ENCODE measurements at regions not wholly inside any gene's neighbourhood (a gene's known extent, or its start where the extent isn't known, plus 50 kb on each side); places are given as distances from the start of the nearest gene placed in this dataset.

DNA sequence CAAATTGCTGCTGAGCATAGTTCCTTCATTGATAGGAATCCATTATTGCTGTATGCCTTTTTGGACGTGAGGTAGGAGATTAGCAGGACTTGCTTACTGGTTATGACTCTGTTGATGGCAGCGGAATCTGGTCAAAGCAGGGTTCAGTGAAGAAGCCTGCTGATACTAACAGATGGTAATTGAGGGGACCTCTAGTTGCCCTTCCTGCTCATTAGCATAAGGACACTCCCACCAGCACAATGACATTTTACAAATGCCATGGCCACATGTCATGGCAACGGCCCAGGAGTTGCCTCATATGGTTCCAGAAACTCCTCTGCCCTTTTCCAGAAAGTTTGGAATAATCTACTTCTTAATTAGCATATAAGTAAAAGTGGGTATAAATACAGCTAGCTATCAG, 417.5 kb downstream of the CDC14C start:
- H3K9me3 ChIP-seq (ENCODE audit: insufficient read depth, low read depth): no peaks in the 10 kb centered on the region
- H4K20me1 ChIP-seq (ENCODE audit: insufficient read depth): no peaks in the 10 kb centered on the region
- no peak overlapping the region for H2AFZ ChIP-seq
- ChIA-PET CTCF (no interaction called here), POLR2A (ENCODE audit: unreplicated experiment) (no interaction called here)
- H3K4me3 ChIP-seq: no peak overlapping the region
- no peaks in the 10 kb centered on the region for H3K9me2 ChIP-seq (ENCODE audit: insufficient read depth)
- no peak for DNase-seq
- no peaks in the 10 kb centered on the region for H3K79me2 ChIP-seq (ENCODE audit: low read depth)
- no peaks in the 10 kb centered on the region for H3F3A ChIP-seq (ENCODE audit: insufficient read depth, low read depth)
- TF ChIP-seq, protein P1, sequence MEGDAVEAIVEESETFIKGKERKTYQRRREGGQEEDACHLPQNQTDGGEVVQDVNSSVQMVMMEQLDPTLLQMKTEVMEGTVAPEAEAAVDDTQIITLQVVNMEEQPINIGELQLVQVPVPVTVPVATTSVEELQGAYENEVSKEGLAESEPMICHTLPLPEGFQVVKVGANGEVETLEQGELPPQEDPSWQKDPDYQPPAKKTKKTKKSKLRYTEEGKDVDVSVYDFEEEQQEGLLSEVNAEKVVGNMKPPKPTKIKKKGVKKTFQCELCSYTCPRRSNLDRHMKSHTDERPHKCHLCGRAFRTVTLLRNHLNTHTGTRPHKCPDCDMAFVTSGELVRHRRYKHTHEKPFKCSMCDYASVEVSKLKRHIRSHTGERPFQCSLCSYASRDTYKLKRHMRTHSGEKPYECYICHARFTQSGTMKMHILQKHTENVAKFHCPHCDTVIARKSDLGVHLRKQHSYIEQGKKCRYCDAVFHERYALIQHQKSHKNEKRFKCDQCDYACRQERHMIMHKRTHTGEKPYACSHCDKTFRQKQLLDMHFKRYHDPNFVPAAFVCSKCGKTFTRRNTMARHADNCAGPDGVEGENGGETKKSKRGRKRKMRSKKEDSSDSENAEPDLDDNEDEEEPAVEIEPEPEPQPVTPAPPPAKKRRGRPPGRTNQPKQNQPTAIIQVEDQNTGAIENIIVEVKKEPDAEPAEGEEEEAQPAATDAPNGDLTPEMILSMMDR (conservative IDR thresholded peaks at IDR 0.05): no peak
- TF ChIP-seq EZH2 (IDR thresholded peaks at IDR 0.05; ENCODE audit: low read depth): no peak
- intact Hi-C loops (cut with micrococcal nuclease; ENCODE audit: unreplicated experiment): no loop called here
- no peak overlapping the region for H3K4me2 ChIP-seq
- H3K4me1 ChIP-seq (replicated peaks; ENCODE audit: insufficient read depth): no peaks in the 10 kb centered on the region
- BruUV-seq (replicated peaks): no TSS peak
- no peak overlapping the region for H3K27ac ChIP-seq
- H3K27me3 ChIP-seq (ENCODE audit: insufficient read depth, low read depth): no peaks in the 10 kb centered on the region
- H3K36me3 ChIP-seq (ENCODE audit: low read depth): no peaks in the 10 kb centered on the region

DNA sequence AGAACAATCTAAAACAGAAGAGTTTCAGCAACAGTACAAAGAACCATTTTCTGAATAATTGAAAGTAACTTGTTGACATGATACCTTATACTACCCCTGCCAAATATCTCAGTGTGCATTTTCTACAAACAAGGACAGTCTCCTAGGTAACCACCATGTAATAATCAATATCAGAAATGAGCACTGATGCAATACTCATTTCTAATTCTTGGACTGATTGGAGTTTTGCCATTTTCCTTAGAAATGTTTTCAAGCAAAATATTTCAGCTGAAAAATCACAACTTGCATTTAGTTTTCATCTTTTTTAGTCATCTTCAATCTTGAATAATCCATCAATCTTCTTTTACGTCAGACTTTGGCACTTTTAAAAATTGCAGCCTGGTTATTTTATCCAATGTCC, 420.2 kb downstream of the CDC14C start:
- Histone ChIP-seq H3K9me3 (ENCODE audit: insufficient read depth, low read depth) (no peaks in the 10 kb centered on the region), H3K9me2 (ENCODE audit: insufficient read depth) (no peaks in the 10 kb centered on the region), H4K20me1 (ENCODE audit: insufficient read depth) (no peaks in the 10 kb centered on the region), H3K4me1 (replicated peaks; ENCODE audit: insufficient read depth) (no peaks in the 10 kb centered on the region), H3K27ac (no peak overlapping the region), H3K27me3 (ENCODE audit: insufficient read depth, low read depth) (no peaks in the 10 kb centered on the region), H3K4me2 (no peak overlapping the region), H3F3A (ENCODE audit: insufficient read depth, low read depth) (no peaks in the 10 kb centered on the region), H3K4me3 (no peak overlapping the region), H3K36me3 (ENCODE audit: low read depth) (no peaks in the 10 kb centered on the region), H3K79me2 (ENCODE audit: low read depth) (no peaks in the 10 kb centered on the region), H2AFZ (no peak overlapping the region)
- TF ChIP-seq, protein P1 (conservative IDR thresholded peaks at IDR 0.05): no peak
- DNase-seq: no peak
- ChIA-PET POLR2A (ENCODE audit: unreplicated experiment) (no interaction called here), CTCF (no interaction called here)
- intact Hi-C loops (cut with micrococcal nuclease; ENCODE audit: unreplicated experiment): no loop called here
- BruUV-seq (replicated peaks): no TSS peak

DNA sequence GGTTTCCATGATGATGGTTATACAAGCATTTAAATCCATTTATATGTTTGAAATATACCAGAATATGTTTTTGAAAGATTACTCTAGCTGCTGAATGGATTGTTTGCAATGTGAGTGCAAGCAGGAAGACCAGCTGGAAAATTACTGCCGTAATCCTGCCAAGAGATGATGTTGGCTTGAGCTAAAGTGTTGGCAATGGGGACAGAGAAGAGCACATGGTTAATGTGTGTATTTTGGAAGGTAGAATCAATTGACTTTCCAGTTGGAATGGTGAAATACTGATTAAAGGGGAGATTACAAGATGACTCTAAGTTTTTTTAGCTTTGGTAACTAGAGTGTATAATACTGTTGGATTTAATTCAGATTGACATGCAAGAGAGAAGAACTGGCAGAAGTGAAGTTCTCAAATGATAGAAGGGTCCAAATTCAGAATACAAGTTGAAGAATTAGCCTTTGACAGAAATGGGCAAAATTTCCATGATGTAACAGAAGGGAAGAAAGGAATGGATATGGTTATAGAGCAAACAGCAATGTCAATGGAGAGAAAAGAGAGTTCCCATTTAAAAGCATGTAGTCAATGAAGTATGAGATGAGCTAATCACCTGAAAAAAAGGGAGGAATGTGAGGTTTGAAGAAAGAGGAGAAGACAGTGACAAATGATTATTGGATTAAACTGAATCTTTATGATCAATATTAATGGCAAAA, 422.0 kb downstream of the CDC14C start:
- H3F3A ChIP-seq (ENCODE audit: insufficient read depth, low read depth): no peaks in the 10 kb centered on the region
- intact Hi-C loops (cut with micrococcal nuclease; ENCODE audit: unreplicated experiment): no loop called here

More for the DNA sequence above, 422.0 kb downstream of the CDC14C start:
- Histone ChIP-seq H4K20me1 (ENCODE audit: insufficient read depth) (no peaks in the 10 kb centered on the region), H3K4me1 (replicated peaks; ENCODE audit: insufficient read depth) (no peaks in the 10 kb centered on the region), H3K27me3 (ENCODE audit: insufficient read depth, low read depth) (no peaks in the 10 kb centered on the region), H2AFZ (no peak overlapping the region), H3K27ac (no peak overlapping the region), H3K4me3 (no peak overlapping the region), H3K79me2 (ENCODE audit: low read depth) (no peaks in the 10 kb centered on the region), H3K9me2 (ENCODE audit: insufficient read depth) (no peaks in the 10 kb centered on the region), H3K4me2 (no peak overlapping the region), H3K36me3 (ENCODE audit: low read depth) (no peaks in the 10 kb centered on the region), H3K9me3 (ENCODE audit: insufficient read depth, low read depth) (no peaks in the 10 kb centered on the region)
- no peak for DNase-seq
- TF ChIP-seq, protein P1 (conservative IDR thresholded peaks at IDR 0.05): no peak
- no peak for TF ChIP-seq EZH2 (IDR thresholded peaks at IDR 0.05; ENCODE audit: low read depth)
- BruUV-seq (replicated peaks): no TSS peak
- ChIA-PET POLR2A (ENCODE audit: unreplicated experiment) (interaction anchor here (0.6 kb wide), 1 partner anchor 1568 kb away, joined by 6 read pairs; no protein-coding TSS in a partner anchor), CTCF (no interaction called here)

All from PC-9 (cell line).